ENCODE measurements at regions not wholly inside any gene's neighbourhood (a gene's known extent, or its start where the extent isn't known, plus 50 kb on each side); places are given as distances from the start of the nearest gene placed in this dataset.

- no peak overlapping the region for H3K4me2 ChIP-seq
- no peak for DNase-seq (ENCODE audit: low spot score)
- H2AFZ ChIP-seq, result no peak overlapping the region
- H4K20me1 ChIP-seq (ENCODE audit: insufficient read depth, poor library complexity, severe bottlenecking), result no peaks in the 10 kb centered on the region
- no peaks in the 10 kb centered on the region for H3K27me3 ChIP-seq
- no peak overlapping the region for H3K27ac ChIP-seq
- 79% methylated on average over 8 of the region's 8 CpGs for WGBS (ENCODE audit: low lambda C conversion rate, missing lambda C conversion rate)
- peaks cover 5% of the 10 kb centered on the region for H3K4me1 ChIP-seq (ENCODE audit: insufficient read depth)
- no peak for TF ChIP-seq CTCF (IDR thresholded peaks at IDR 0.05; ENCODE audit: poor library complexity)
- no peak for TF ChIP-seq EZH2phosphoT487 (IDR thresholded peaks at IDR 0.05; ENCODE audit: low read depth, severe bottlenecking, unreplicated experiment)
- TF ChIP-seq EZH2 (IDR thresholded peaks at IDR 0.05; ENCODE audit: borderline replicate concordance), result no peak
- H3K79me2 ChIP-seq, result no peaks in the 10 kb centered on the region
- no peak overlapping the region for H3K4me3 ChIP-seq
- H3K9me2 ChIP-seq (replicated peaks; ENCODE audit: insufficient read depth), result no peaks in the 10 kb centered on the region
- no peaks in the 10 kb centered on the region for H3K36me3 ChIP-seq (replicated peaks; ENCODE audit: insufficient read depth, low read depth)
- H3K9me3 ChIP-seq (ENCODE audit: low read depth), result no peaks in the 10 kb centered on the region
These were observed 180.5 kb downstream of the OPA1 start for GRCh38 chr3:193773266-193774220.

GRCh38 chr3:193774272-193774915 is 181.4 kb downstream of the OPA1 start:
- 72% methylated on average over 7 of the region's 7 CpGs for WGBS (ENCODE audit: low lambda C conversion rate, missing lambda C conversion rate)
- DNase-seq (ENCODE audit: low spot score), result no peak

GRCh38 chr3:193774916-193775285 is 181.9 kb downstream of the OPA1 start:
- Histone ChIP-seq H3K27ac (no peak overlapping the region), H3K9me2 (replicated peaks; ENCODE audit: insufficient read depth) (no peaks in the 10 kb centered on the region), H3K36me3 (replicated peaks; ENCODE audit: insufficient read depth, low read depth) (no peaks in the 10 kb centered on the region), H3K79me2 (no peaks in the 10 kb centered on the region), H3K9me3 (ENCODE audit: low read depth) (no peaks in the 10 kb centered on the region), H4K20me1 (ENCODE audit: insufficient read depth, poor library complexity, severe bottlenecking) (no peaks in the 10 kb centered on the region), H2AFZ (no peak overlapping the region), H3K4me3 (no peak overlapping the region), H3K4me2 (no peak overlapping the region), H3K4me1 (ENCODE audit: insufficient read depth) (peaks cover 7% of the 10 kb centered on the region), H3K27me3 (no peaks in the 10 kb centered on the region)
- WGBS (ENCODE audit: low lambda C conversion rate, missing lambda C conversion rate), result 88% methylated on average over 6 of the region's 6 CpGs
- no peak for DNase-seq (ENCODE audit: low spot score)
- TF ChIP-seq EZH2 (IDR thresholded peaks at IDR 0.05; ENCODE audit: borderline replicate concordance) (no peak), EZH2phosphoT487 (IDR thresholded peaks at IDR 0.05; ENCODE audit: low read depth, severe bottlenecking, unreplicated experiment) (no peak)

More at GRCh38 chr3:193774272-193774915, 181.4 kb downstream of the OPA1 start:
- H3K79me2 ChIP-seq, result no peaks in the 10 kb centered on the region
- no peaks in the 10 kb centered on the region for H3K36me3 ChIP-seq (replicated peaks; ENCODE audit: insufficient read depth, low read depth)
- H2AFZ ChIP-seq, result no peak overlapping the region
- H3K4me1 ChIP-seq (ENCODE audit: insufficient read depth), result peaks cover 5% of the 10 kb centered on the region
- TF ChIP-seq EZH2 (IDR thresholded peaks at IDR 0.05; ENCODE audit: borderline replicate concordance), result no peak
- no peak for TF ChIP-seq CTCF (IDR thresholded peaks at IDR 0.05; ENCODE audit: poor library complexity)
- no peak for TF ChIP-seq EZH2phosphoT487 (IDR thresholded peaks at IDR 0.05; ENCODE audit: low read depth, severe bottlenecking, unreplicated experiment)
- no peaks in the 10 kb centered on the region for H3K9me2 ChIP-seq (replicated peaks; ENCODE audit: insufficient read depth)
- no peaks in the 10 kb centered on the region for H3K27me3 ChIP-seq
- no peak overlapping the region for H3K4me2 ChIP-seq
- no peaks in the 10 kb centered on the region for H3K9me3 ChIP-seq (ENCODE audit: low read depth)
- H4K20me1 ChIP-seq (ENCODE audit: insufficient read depth, poor library complexity, severe bottlenecking), result no peaks in the 10 kb centered on the region
- H3K4me3 ChIP-seq, result no peak overlapping the region
- no peak overlapping the region for H3K27ac ChIP-seq

Measured in hepatocyte (in vitro differentiated cells).